GM12878 (cell line): ENCODE measurements at regions not wholly inside any gene's neighbourhood (a gene's known extent, or its start where the extent isn't known, plus 50 kb on each side); places are given as distances from the start of the nearest gene placed in this dataset.

Experiments used
- ATAC-seq: fragments of 200-7000 bp; cut with Tn5 transposase; 3 replicates; pipeline ENCODE4 v1.9.1; 2020; ENCODE audit warnings: mild to moderate bottlenecking, moderate library complexity
- BruUV-seq: library from RNA; stranded (reverse); fragments of 400-500 nt; replicated peaks from 2 replicates; lab custom pipeline; 2021; lab: Mats Ljungman, UMichigan
- CTCF ChIA-PET: fragments of 300-600 bp; sonication (Branson Sonifier 250); formaldehyde crosslinking; extraction: SDS; loops from one replicate; lab custom pipeline; 2021; ENCODE audit warnings: inconsistent platforms; lab: Yijun Ruan, JAX
- POLR2A ChIA-PET: fragments of 350-600 bp; formaldehyde crosslinking; extraction: SDS; loops from one replicate; lab custom pipeline; 2021; ENCODE audit warnings: inconsistent platforms; lab: Charles Lee
- RAD21 ChIA-PET: fragments of 300-600 bp; sonication (Branson Sonifier 250); formaldehyde crosslinking; loops from one replicate; lab custom pipeline; 2023; ENCODE audit warnings: antibody characterized with exemption; ENCODE audit not compliant: unreplicated experiment; lab: Charles Lee
- SMC1A ChIA-PET: fragments of 300-600 bp; sonication (Branson Sonifier 250); formaldehyde crosslinking; loops from one replicate; lab custom pipeline; 2023; ENCODE audit not compliant: unreplicated experiment, uncharacterized antibody; lab: Charles Lee
- DNase-seq: peaks from one replicate; pipeline ENCODE4 v3.0.0-alpha.2; 2011; ENCODE audit warnings: low read depth, low spot score
- FAIRE-seq: peaks from 3 replicates; lab custom pipeline; 2011; peaks lifted over from hg19 to GRCh38; lab: Jason Lieb, UNC
- H2AFZ ChIP-seq: 2 replicates; pipeline ENCODE4 v1.6.0; 2011; ENCODE audit warnings: low read depth, low read length, control low read depth; ENCODE audit not compliant: control insufficient read depth
- H3K27ac ChIP-seq: 2 replicates; pipeline ENCODE4 v1.5.1; 2011; ENCODE audit warnings: control low read depth; ENCODE audit not compliant: control insufficient read depth, insufficient read depth
- H3K27me3 ChIP-seq, 2 experiments: replicated peaks in 1 of 2; 2 replicates each; pipeline versions ENCODE4 v1.6.0 to v1.6.1; 2011; ENCODE audit warnings: low read length in 1 of 2; ENCODE audit not compliant: control insufficient read depth in 2 of 2, insufficient read depth in 2 of 2
- H3K36me3 ChIP-seq, 2 experiments: 2 replicates each; pipeline ENCODE4 v1.5.1; 2011; ENCODE audit warnings: low read length in 1 of 2; ENCODE audit not compliant: control insufficient read depth in 2 of 2, insufficient read depth in 2 of 2
- H3K4me1 ChIP-seq: 2 replicates; pipeline ENCODE4 v1.6.1; 2011; ENCODE audit warnings: mild to moderate bottlenecking, low read length, moderate library complexity, mixed read lengths; ENCODE audit not compliant: control insufficient read depth, insufficient read depth
- H3K4me2 ChIP-seq: 2 replicates; pipeline ENCODE4 v1.6.0; 2011; ENCODE audit warnings: control low read depth; ENCODE audit not compliant: control insufficient read depth, insufficient read depth
- H3K4me3 ChIP-seq: fragments of 200-600 bp; sonication (generic); 2 replicates; pipeline ENCODE4 v1.5.1; 2016
- H3K79me2 ChIP-seq: 2 replicates; pipeline ENCODE4 v1.6.0; 2011; ENCODE audit warnings: low read length; ENCODE audit not compliant: control insufficient read depth, insufficient read depth
- H3K9ac ChIP-seq: 2 replicates; pipeline ENCODE4 v1.8.0; 2011; ENCODE audit warnings: low read length, control low read depth, mixed read lengths; ENCODE audit not compliant: control insufficient read depth, insufficient read depth
- H3K9me3 ChIP-seq: replicated peaks from 3 replicates; pipeline ENCODE4 v1.5.1; 2011; ENCODE audit warnings: mild to moderate bottlenecking, low read length; ENCODE audit not compliant: control insufficient read depth, insufficient read depth
- H4K20me1 ChIP-seq: 2 replicates; pipeline ENCODE4 v1.6.0; 2011; ENCODE audit not compliant: control insufficient read depth, insufficient read depth
- CHD1 ChIP-seq: IDR thresholded peaks from 2 replicates; pipeline ENCODE4 v1.6.1; 2012; ENCODE audit warnings: low read depth, low read length, improper control_type of control experiment
- IKZF2 ChIP-seq, 2 experiments: fragments of 450-650 bp; IDR thresholded peaks; 2 replicates each; pipeline ENCODE4 v1.6.1; 2017; ENCODE audit warnings: mild to moderate bottlenecking in 2 of 2, moderate library complexity in 2 of 2
- IRF5 ChIP-seq: fragments of 450-650 bp; IDR thresholded peaks from 2 replicates; pipeline ENCODE4 v1.6.1; 2017; ENCODE audit warnings: borderline replicate concordance
- JUND ChIP-seq: IDR thresholded peaks from 2 replicates; pipeline ENCODE4 v1.6.1; 2012; ENCODE audit warnings: low read depth, mild to moderate bottlenecking, low read length, improper control_type of control experiment, moderate library complexity
- NFIC ChIP-seq: IDR thresholded peaks from 2 replicates; pipeline ENCODE4 v1.6.1; 2012; ENCODE audit warnings: low read depth, mild to moderate bottlenecking, inconsistent platforms, low read length, moderate library complexity
- POLR2AphosphoS2 ChIP-seq: IDR thresholded peaks from 2 replicates; pipeline ENCODE4 v1.6.1; 2011; ENCODE audit warnings: low read depth, mild to moderate bottlenecking, low read length, improper control_type of control experiment, moderate library complexity
- SRF ChIP-seq, 2 experiments: IDR thresholded peaks; 2 replicates each; pipeline ENCODE4 v1.6.1; 2011; ENCODE audit warnings: low read depth in 2 of 2, low read length in 2 of 2, mild to moderate bottlenecking in 1 of 2, moderate library complexity in 1 of 2
- YBX1 ChIP-seq: fragments of 450-650 bp; IDR thresholded peaks from 2 replicates; pipeline ENCODE4 v1.6.1; 2016; ENCODE audit warnings: antibody characterized with exemption
- ZBED1 ChIP-seq: IDR thresholded peaks from 2 replicates; pipeline ENCODE4 v1.6.1; 2016; ENCODE audit warnings: borderline replicate concordance
- ZBTB33 ChIP-seq: fragments of 450-650 bp; IDR thresholded peaks from 2 replicates; pipeline ENCODE4 v1.6.1; 2017; ENCODE audit warnings: mild to moderate bottlenecking
- WGBS: methylation state at CpG from one replicate; pipeline ENCODE4 v1.1.6; 2016; ENCODE audit warnings: low lambda C conversion rate; ENCODE audit not compliant: insufficient replicate concordance, insufficient coverage; ENCODE audit errors: missing lambda C conversion rate; 5-methylcytosine and 5-hydroxymethylcytosine counted together
- in situ Hi-C: fragments of 300-500 bp; cut with MboI; formaldehyde crosslinking; loops from 9 replicates; pipeline ENCODE4 v1.14.3; 2018; ENCODE audit warnings: mixed read lengths
- intact Hi-C: fragments of 100-400 bp; cut with micrococcal nuclease; formaldehyde crosslinking; loops from one replicate; pipeline ENCODE4 v1.14.2; 2022; ENCODE audit not compliant: unreplicated experiment
- TF ChIP-seq, protein P1 (sequence below): fragments of 450-650 bp; IDR thresholded peaks from 2 replicates; pipeline ENCODE4 v1.6.1; 2018; ENCODE audit warnings: borderline replicate concordance, mild to moderate bottlenecking; ENCODE audit not compliant: partially characterized antibody
- TF ChIP-seq, protein P2 (sequence below): IDR thresholded peaks from 2 replicates; pipeline ENCODE4 v1.6.1; 2011; ENCODE audit warnings: low read depth, low read length, improper control_type of control experiment, borderline replicate concordance
- TF ChIP-seq, protein P3 (sequence below): fragments of 450-650 bp; IDR thresholded peaks from 2 replicates; pipeline ENCODE4 v1.6.1; 2017; ENCODE audit warnings: mild to moderate bottlenecking, moderate library complexity

DNA sequence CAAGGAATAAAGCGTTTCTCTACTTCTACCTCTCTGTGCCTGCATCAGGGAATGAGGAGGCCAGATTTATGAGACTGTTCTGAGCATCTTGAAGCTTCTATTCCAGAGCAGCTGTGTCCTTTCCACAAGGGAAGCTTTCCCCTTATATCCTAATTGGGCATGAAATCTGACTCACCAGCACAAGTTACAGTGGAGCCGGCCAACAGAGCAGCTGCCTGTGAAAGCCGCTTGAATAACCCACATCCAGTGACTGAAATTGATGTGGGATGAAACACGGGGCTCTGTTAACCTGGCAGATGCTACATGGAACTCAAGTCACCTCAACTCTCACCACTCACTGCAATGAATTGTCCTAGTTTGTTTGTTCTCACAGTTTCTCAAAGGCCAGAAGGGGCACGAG lies 400.3 kb downstream of the TFAP2A start (continued):
- TF ChIP-seq, protein P1, sequence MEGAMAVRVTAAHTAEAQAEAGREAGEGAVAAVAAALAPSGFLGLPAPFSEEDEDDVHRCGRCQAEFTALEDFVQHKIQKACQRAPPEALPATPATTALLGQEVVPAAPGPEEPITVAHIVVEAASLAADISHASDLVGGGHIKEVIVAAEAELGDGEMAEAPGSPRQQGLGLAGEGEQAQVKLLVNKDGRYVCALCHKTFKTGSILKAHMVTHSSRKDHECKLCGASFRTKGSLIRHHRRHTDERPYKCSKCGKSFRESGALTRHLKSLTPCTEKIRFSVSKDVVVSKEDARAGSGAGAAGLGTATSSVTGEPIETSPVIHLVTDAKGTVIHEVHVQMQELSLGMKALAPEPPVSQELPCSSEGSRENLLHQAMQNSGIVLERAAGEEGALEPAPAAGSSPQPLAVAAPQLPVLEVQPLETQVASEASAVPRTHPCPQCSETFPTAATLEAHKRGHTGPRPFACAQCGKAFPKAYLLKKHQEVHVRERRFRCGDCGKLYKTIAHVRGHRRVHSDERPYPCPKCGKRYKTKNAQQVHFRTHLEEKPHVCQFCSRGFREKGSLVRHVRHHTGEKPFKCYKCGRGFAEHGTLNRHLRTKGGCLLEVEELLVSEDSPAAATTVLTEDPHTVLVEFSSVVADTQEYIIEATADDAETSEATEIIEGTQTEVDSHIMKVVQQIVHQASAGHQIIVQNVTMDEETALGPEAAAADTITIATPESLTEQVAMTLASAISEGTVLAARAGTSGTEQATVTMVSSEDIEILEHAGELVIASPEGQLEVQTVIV, result no peak

- H2AFZ ChIP-seq, result no peak overlapping the region
- no peaks in the 10 kb centered on the region for H3K27me3 ChIP-seq
- in situ Hi-C loops (no loop called here), intact Hi-C loops (no loop called here)
- H3K4me2 ChIP-seq, result no peak overlapping the region
- no peak for DNase-seq
- SMC1A ChIA-PET, result interaction anchor here (0.6 kb wide), 1 partner anchor 9 kb away, joined by 3 read pairs; no protein-coding TSS in a partner anchor
- BruUV-seq, result no TSS peak
- H4K20me1 ChIP-seq, result no peaks in the 10 kb centered on the region
- no peak for ATAC-seq
- no peaks in the 10 kb centered on the region for H3K79me2 ChIP-seq
- H3K9ac ChIP-seq, result no peak overlapping the region
- no peak overlapping the region for H3K27ac ChIP-seq
- POLR2A ChIA-PET, result no interaction called here
- TF ChIP-seq POLR2AphosphoS2 (no peak), IKZF2 (IDR thresholded peaks at IDR 0.05) (no peak), CHD1 (no peak), JUND (no peak), IRF5 (no peak), SRF (IDR thresholded peaks at IDR 0.05; ENCODE audit: low read depth in 2 of 2, low read length in 2 of 2) (no peak), ZBTB33 (no peak), YBX1 (no peak), NFIC (no peak), ZBED1 (no peak)
- TF ChIP-seq, protein P2, sequence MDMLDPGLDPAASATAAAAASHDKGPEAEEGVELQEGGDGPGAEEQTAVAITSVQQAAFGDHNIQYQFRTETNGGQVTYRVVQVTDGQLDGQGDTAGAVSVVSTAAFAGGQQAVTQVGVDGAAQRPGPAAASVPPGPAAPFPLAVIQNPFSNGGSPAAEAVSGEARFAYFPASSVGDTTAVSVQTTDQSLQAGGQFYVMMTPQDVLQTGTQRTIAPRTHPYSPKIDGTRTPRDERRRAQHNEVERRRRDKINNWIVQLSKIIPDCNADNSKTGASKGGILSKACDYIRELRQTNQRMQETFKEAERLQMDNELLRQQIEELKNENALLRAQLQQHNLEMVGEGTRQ, result no peak
- TF ChIP-seq, protein P3, sequence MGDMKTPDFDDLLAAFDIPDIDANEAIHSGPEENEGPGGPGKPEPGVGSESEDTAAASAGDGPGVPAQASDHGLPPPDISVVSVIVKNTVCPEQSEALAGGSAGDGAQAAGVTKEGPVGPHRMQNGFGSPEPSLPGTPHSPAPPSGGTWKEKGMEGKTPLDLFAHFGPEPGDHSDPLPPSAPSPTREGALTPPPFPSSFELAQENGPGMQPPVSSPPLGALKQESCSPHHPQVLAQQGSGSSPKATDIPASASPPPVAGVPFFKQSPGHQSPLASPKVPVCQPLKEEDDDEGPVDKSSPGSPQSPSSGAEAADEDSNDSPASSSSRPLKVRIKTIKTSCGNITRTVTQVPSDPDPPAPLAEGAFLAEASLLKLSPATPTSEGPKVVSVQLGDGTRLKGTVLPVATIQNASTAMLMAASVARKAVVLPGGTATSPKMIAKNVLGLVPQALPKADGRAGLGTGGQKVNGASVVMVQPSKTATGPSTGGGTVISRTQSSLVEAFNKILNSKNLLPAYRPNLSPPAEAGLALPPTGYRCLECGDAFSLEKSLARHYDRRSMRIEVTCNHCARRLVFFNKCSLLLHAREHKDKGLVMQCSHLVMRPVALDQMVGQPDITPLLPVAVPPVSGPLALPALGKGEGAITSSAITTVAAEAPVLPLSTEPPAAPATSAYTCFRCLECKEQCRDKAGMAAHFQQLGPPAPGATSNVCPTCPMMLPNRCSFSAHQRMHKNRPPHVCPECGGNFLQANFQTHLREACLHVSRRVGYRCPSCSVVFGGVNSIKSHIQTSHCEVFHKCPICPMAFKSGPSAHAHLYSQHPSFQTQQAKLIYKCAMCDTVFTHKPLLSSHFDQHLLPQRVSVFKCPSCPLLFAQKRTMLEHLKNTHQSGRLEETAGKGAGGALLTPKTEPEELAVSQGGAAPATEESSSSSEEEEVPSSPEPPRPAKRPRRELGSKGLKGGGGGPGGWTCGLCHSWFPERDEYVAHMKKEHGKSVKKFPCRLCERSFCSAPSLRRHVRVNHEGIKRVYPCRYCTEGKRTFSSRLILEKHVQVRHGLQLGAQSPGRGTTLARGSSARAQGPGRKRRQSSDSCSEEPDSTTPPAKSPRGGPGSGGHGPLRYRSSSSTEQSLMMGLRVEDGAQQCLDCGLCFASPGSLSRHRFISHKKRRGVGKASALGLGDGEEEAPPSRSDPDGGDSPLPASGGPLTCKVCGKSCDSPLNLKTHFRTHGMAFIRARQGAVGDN, result no peak
- no peaks in the 10 kb centered on the region for H3K4me1 ChIP-seq
- 44% methylated on average over 3 of the region's 3 CpGs for WGBS
- FAIRE-seq, result no peak
- H3K4me3 ChIP-seq, result no peak overlapping the region
- RAD21 ChIA-PET, result no interaction called here
- H3K36me3 ChIP-seq, result no peaks in the 10 kb centered on the region
- H3K9me3 ChIP-seq, result no peaks in the 10 kb centered on the region
- CTCF ChIA-PET, result interaction anchor here (1.4 kb wide), 1 partner anchor 30 kb away, joined by 3 read pairs; no protein-coding TSS in a partner anchor
These were observed 414.3 kb downstream of the TFAP2A start for GRCh38 chr6:10000551-10000950.
